Renal cortical epithelial cell (primary cell): ENCODE measurements at regions not wholly inside any gene's neighbourhood (a gene's known extent, or its start where the extent isn't known, plus 50 kb on each side); places are given as distances from the start of the nearest gene placed in this dataset.

ENCODE experiments used
- DNase-seq: peaks from one replicate; pipeline ENCODE4 v3.0.0-alpha.2; 2011; ENCODE audit warnings: low read depth

GRCh38 chr6:62670490-62671223 is 384.6 kb upstream of the KHDRBS2 start:
- no peak for DNase-seq

GRCh38 chr6:62669831-62670230 is 383.8 kb upstream of the KHDRBS2 start:
- DNase-seq, result no peak

- no peak for DNase-seq
These were observed 366.8 kb upstream of the KHDRBS2 start for GRCh38 chr6:62652692-62653328.

GRCh38 chr6:62645274-62645673 is 359.2 kb upstream of the KHDRBS2 start:
- DNase-seq, result no peak

- DNase-seq, result no peak
These were observed 354.7 kb upstream of the KHDRBS2 start for GRCh38 chr6:62640749-62641148.

- no peak for DNase-seq
These were observed 340.6 kb upstream of the KHDRBS2 start for GRCh38 chr6:62626661-62627060.

GRCh38 chr6:62623846-62624532 is 338.0 kb upstream of the KHDRBS2 start:
- no peak for DNase-seq

GRCh38 chr6:62615366-62616015 is 329.5 kb upstream of the KHDRBS2 start:
- no peak for DNase-seq

GRCh38 chr6:62614442-62614841 is 328.4 kb upstream of the KHDRBS2 start:
- no peak for DNase-seq

- DNase-seq, result no peak
These were observed 327.9 kb upstream of the KHDRBS2 start for GRCh38 chr6:62613928-62614327.

- no peak for DNase-seq
These were observed 326.4 kb upstream of the KHDRBS2 start for GRCh38 chr6:62612471-62612870.

- DNase-seq, result no peak
These were observed 284.3 kb upstream of the KHDRBS2 start for GRCh38 chr6:62570372-62570771.

GRCh38 chr6:62541502-62541901 is 255.5 kb upstream of the KHDRBS2 start:
- no peak for DNase-seq

- no peak for DNase-seq
These were observed 245.0 kb upstream of the KHDRBS2 start for GRCh38 chr6:62530985-62531384.

GRCh38 chr6:62528894-62529526 is 243.0 kb upstream of the KHDRBS2 start:
- no peak for DNase-seq

GRCh38 chr6:62523630-62524029 is 237.6 kb upstream of the KHDRBS2 start:
- no peak for DNase-seq

- DNase-seq, result no peak
These were observed 233.5 kb upstream of the KHDRBS2 start for GRCh38 chr6:62519574-62519973.

- no peak for DNase-seq
These were observed 230.5 kb upstream of the KHDRBS2 start for GRCh38 chr6:62516291-62517141.

GRCh38 chr6:62492192-62492822 is 206.3 kb upstream of the KHDRBS2 start:
- no peak for DNase-seq

GRCh38 chr6:62480544-62480943 is 194.5 kb upstream of the KHDRBS2 start:
- no peak for DNase-seq
